Kidney (tissue), 13 donors: ENCODE measurements at regions not wholly inside any gene's neighbourhood (a gene's known extent, or its start where the extent isn't known, plus 50 kb on each side); places are given as distances from the start of the nearest gene placed in this dataset.

ENCODE experiments used
- DNase-seq, 5 donors: peaks; one replicate each; pipeline ENCODE4 v3.0.0-alpha.2; 2013 to 2020
- FAIRE-seq: peaks from 2 replicates; lab custom pipeline; 2012; peaks lifted over from hg19 to GRCh38; lab: Jason Lieb, UNC
- H3K27ac ChIP-seq, 2 donors: one replicate each; pipeline ENCODE4 v1.7.0; 2013; ENCODE audit warnings: low read depth in 2 of 2, low read length in 2 of 2, inconsistent platforms in 1 of 2
- H3K27me3 ChIP-seq: one replicate; pipeline ENCODE4 v1.7.1; 2013; ENCODE audit warnings: low read length, inconsistent platforms; ENCODE audit not compliant: control insufficient read depth, insufficient read depth
- H3K36me3 ChIP-seq, 3 donors: one replicate each; pipeline versions ENCODE4 v1.7.0 to v1.7.1; 2013; ENCODE audit warnings: low read length in 3 of 3, control low read depth in 1 of 3, inconsistent platforms in 1 of 3; ENCODE audit not compliant: insufficient read depth in 3 of 3, control insufficient read depth in 2 of 3
- H3K4me1 ChIP-seq, 3 donors: one replicate each; pipeline versions ENCODE4 v1.7.0 to v1.7.1; 2013; ENCODE audit warnings: low read length in 3 of 3, inconsistent platforms in 1 of 3, low read depth in 1 of 3; ENCODE audit not compliant: control insufficient read depth in 2 of 3, insufficient read depth in 2 of 3
- H3K4me3 ChIP-seq, 3 donors: one replicate each; pipeline versions ENCODE4 v1.7.0 to v1.8.1; 2013; ENCODE audit warnings: low read length in 3 of 3, control low read depth in 1 of 3, inconsistent platforms in 1 of 3
- H3K9ac ChIP-seq, 3 donors: one replicate each; pipeline versions ENCODE4 v1.7.0 to v1.7.1; 2013; ENCODE audit warnings: low read length in 3 of 3, control low read depth in 1 of 3, inconsistent platforms in 1 of 3
- H3K9me3 ChIP-seq, 3 donors: one replicate each; pipeline versions ENCODE4 v1.7.0 to v1.7.1; 2013; ENCODE audit warnings: low read length in 3 of 3, control low read depth in 1 of 3, inconsistent platforms in 1 of 3; ENCODE audit not compliant: control insufficient read depth in 2 of 3, insufficient read depth in 1 of 3
- intact Hi-C: fragments of 100-400 bp; cut with DNase I; formaldehyde crosslinking; loops from one replicate; pipeline ENCODE4 v1.11.1; 2022
- TF ChIP-seq, protein P1 (sequence below): IDR thresholded peaks from 3 replicates; pipeline ENCODE4 v1.5.1; 2012; ENCODE audit warnings: mild to moderate bottlenecking, moderate library complexity, borderline replicate concordance; ENCODE audit not compliant: insufficient read depth; ENCODE audit errors: extremely low read depth
- donor health status: control.
- donor health status: control.
- donor health status: control.
- donor health status: control.
- donor health status: control.
- donor health status: DM: yes; HTN: yes; CAD: no.
- donor health status: Normal renal cell carcinoma (clear cell type).

- TF ChIP-seq, protein P1, sequence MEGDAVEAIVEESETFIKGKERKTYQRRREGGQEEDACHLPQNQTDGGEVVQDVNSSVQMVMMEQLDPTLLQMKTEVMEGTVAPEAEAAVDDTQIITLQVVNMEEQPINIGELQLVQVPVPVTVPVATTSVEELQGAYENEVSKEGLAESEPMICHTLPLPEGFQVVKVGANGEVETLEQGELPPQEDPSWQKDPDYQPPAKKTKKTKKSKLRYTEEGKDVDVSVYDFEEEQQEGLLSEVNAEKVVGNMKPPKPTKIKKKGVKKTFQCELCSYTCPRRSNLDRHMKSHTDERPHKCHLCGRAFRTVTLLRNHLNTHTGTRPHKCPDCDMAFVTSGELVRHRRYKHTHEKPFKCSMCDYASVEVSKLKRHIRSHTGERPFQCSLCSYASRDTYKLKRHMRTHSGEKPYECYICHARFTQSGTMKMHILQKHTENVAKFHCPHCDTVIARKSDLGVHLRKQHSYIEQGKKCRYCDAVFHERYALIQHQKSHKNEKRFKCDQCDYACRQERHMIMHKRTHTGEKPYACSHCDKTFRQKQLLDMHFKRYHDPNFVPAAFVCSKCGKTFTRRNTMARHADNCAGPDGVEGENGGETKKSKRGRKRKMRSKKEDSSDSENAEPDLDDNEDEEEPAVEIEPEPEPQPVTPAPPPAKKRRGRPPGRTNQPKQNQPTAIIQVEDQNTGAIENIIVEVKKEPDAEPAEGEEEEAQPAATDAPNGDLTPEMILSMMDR = no peak
These were observed 202.5 kb upstream of the CHRM2 start for GRCh38 chr7:136665878-136666509.

GRCh38 chr7:136664537-136664936, 203.9 kb upstream of the CHRM2 start:
- no peak for DNase-seq
- FAIRE-seq = no peak

More at GRCh38 chr7:136665878-136666509, 202.5 kb upstream of the CHRM2 start:
- Histone ChIP-seq H3K9me3 (no peaks in the 10 kb centered on the region), H3K27ac (no peak overlapping the region), H3K9ac (no peak overlapping the region), H3K36me3 (no peaks in the 10 kb centered on the region), H3K27me3 (no peaks in the 10 kb centered on the region), H3K4me3 (no peak overlapping the region), H3K4me1 (no peaks in the 10 kb centered on the region)
- no peak for DNase-seq
- FAIRE-seq = no peak
- intact Hi-C loops = no loop called here

GRCh38 chr7:136657482-136657921, 210.9 kb upstream of the CHRM2 start:
- Histone ChIP-seq H3K27me3 (no peaks in the 10 kb centered on the region), H3K36me3 (no peaks in the 10 kb centered on the region), H3K4me1 (no peaks in the 10 kb centered on the region), H3K27ac (no peak overlapping the region), H3K9me3 (no peaks in the 10 kb centered on the region), H3K9ac (no peak overlapping the region), H3K4me3 (no peak overlapping the region)
- intact Hi-C loops = no loop called here
- TF ChIP-seq, protein P1 = no peak
- no peak for DNase-seq
- FAIRE-seq = no peak

More at GRCh38 chr7:136664537-136664936, 203.9 kb upstream of the CHRM2 start:
- intact Hi-C loops = no loop called here
- Histone ChIP-seq H3K9me3 (no peaks in the 10 kb centered on the region), H3K27me3 (no peaks in the 10 kb centered on the region), H3K9ac (no peak overlapping the region), H3K4me3 (no peak overlapping the region), H3K36me3 (no peaks in the 10 kb centered on the region), H3K27ac (no peak overlapping the region), H3K4me1 (no peaks in the 10 kb centered on the region)
- TF ChIP-seq, protein P1 = no peak
